ENCODE measurements at regions not wholly inside any gene's neighbourhood (a gene's known extent, or its start where the extent isn't known, plus 50 kb on each side); places are given as distances from the start of the nearest gene placed in this dataset.
A peak's percentile ranks its signal among the peaks of the same experiment; 100 is the strongest.

DNA sequence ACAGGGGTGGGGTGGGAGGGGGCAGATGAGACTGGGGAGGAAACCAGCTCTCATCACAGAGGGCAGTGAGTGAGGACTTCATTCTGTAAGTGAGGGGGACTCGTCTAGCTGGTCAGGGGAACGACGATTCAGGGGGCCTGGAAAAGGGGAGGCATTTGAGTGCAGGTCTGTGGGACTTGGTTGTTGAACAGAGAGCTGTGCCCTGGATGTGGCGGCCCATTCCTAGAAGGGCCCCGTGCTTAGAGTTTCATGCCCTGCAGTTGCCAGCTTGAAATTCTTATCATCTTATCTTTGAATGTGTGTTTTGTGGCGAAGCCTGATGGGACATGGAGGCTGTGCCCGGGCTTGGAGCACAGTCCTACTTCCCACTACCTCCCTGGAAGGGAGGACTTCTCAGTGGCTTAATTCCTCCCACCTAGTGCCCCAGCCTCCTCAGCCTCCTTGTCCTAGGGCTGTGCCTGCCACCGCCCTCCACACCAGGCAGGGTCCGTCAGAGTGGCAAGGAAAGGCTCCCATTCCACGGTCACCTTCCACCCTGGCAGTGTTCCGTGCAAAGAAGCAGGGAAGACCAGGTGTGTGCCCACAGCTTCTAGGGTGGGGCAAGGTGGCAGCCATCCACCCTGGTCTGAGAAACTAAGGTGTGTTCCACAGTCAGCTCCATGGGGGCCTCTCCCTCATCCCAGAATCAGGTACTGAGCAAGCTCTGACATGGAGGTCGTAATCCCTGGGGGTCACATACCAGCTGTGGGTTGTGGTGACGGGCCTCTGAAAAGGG lies 59.7 kb upstream of the LMO1 start:
- no peak for DNase-seq (ENCODE audit: low spot score)

DNA sequence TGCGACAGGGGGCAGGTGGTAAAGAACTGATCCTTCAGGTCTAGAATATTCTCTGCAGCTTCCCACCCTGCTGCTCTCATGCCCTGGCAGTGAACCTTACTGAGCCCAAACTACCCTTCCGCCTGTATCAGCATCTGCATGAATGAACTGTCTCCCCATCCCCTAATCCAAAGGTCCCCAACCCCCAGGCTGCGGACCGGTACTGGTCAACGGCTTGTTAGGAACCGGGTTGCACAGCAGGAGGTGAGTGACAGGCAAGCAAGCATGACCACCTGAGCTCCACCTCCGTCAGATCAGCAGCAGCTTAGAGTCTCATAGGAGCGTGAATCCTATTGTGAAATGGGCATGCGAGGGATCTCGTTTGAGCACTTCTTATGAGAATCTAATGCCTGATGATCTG lies 58.2 kb upstream of the LMO1 start:
- no peak for DNase-seq (ENCODE audit: low spot score)

DNA sequence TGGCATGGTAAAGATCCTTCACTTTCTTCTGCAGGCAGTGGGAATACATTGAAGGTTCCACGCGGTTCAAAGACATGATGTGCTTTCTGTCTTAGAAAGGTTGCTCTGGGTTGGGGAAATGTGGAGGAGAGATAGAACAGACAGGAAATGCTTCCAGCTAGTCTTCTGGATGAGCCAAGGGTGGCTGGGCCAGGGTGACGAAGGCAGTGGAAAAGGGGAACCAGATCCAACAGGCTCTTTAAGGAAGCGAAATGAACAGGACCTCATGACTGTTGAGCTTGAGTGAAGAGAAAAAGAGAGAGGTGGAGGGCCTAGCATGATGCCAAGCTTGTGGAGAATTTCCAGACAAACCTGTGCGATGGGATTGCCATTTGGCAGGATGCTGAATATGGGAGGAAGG lies 56.4 kb upstream of the LMO1 start:
- DNase-seq (ENCODE audit: low spot score): no peak

DNA sequence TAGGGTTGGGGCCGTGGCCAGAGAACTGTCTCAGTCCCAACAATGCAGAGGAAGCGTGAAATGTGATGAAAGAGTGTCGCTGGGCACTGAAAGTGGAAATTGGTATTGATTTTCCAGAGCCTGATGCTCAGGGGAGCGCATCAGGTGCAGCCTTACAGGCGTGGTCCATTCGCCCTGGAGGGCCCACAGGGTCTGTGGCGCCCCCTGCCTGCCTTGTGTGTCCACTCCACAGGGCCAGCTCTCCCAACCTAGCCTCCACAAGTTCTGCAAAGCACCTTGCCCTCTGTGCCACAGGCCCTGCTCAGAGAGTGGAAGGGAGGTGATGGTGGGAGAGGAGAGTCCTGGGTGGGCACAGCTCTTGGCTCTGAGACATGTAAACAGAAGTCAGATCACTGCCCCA lies 54.9 kb upstream of the LMO1 start:
- no peak for DNase-seq (ENCODE audit: low spot score)

DNA sequence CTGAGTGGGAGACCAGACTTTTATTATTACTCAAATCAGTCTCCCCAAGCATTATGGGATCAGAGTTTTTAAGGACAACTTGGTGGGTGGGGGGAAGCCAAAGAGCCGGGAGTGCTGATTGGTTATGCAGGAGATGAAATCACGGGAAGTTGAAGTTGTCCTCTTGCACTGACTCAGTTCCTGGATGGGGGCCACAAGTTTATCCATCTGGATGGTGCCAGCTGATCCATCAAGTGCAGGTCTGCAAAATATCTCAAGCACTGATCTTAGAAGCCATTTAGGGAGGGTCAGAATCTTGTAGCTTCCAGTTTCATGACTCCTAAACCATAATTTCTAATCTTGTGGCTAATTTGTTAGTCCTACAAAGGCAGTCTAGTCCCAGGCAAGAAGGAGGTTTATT lies 53.5 kb upstream of the LMO1 start:
- peak; percentile 69 for DNase-seq (ENCODE audit: low spot score)

DNA sequence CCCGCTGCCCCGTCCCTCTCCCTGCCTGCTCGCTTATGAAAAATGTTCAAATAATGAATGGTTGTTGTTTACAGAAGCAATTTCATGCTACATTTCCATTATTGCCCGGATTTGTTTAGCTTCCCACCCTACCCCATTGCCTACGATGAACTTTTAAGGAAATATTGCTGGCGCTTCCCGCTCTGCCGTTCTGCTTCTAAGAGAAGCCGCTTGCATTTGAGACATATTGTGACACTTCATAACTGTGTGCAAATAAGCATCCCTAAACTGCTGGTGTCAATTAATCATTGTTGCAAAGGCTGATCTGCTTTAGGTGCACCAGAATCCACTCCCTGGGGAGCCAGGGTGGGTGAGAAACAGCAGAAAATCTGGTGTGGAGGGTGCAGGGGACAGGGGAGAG lies 52.3 kb upstream of the LMO1 start:
- no peak for DNase-seq (ENCODE audit: low spot score)

DNA sequence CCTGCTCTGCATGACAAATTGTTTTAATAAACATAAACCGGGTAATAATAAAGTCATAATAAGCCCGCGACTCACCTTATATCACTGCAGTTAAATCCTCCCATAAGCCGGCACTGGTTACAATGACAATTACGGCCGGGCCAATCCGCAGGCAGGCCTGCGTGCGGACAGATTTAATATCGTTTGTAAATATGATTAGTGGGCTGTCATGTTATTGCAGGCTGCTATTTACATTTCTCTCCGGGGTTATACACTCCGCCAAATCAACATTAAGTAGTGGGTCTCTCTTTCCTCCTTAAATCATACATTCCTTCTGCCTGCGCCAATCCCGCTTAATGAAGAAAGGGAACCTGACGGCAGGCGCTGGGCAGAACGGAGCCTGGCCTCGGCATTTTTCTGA lies 51.8 kb upstream of the LMO1 start:
- no peak for DNase-seq (ENCODE audit: low spot score)

DNA sequence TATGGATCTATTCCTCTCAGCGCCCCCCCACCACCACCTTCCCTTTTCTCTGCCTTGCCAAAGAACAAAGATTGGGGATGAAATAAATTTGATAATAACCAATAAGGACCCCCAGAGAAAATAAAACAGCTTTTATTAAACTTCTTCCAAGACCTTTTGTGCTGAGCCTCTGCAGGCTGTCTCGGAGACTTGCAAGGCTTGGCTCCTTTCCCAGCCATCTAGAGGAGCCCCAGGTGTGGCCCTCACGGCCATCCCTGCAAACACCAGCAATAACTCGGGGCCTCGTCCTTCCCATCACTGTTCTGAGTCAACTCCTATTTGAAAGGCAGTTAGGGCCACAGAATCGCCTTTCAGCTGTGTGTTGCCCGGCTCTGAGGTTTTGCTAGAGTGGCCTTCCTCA lies 51.2 kb upstream of the LMO1 start:
- no peak for DNase-seq (ENCODE audit: low spot score)

DNA sequence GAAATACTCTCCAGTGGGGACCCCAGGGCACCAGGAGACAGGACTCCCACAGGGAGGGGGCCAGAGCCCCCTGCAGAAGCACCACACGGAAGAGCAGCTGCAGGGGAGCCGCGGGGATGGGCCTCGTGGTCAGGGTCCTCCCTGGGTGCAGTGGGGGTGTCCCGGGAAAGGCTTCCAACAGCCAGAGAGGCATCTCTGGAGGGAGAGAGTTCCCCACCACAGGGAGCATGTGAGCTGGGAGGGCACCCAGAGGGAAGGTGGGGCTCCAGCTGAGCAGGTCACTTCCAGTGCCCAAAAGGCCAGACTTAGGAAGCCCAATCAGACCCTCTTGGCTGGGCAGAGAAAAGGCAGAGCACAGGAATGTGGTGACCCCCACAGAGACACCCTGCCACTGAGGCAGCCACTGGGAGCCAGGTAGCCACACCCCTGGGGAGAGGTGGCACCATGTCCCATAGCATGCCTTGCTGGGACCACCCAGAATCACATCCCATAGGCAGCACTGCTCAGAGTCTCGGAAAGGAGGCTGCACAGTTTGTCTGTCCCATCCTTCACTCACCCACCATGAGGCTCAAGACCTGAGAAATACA lies 49.9 kb upstream of the LMO1 start:
- no peak for DNase-seq (ENCODE audit: low spot score)
